Prostate gland (tissue), 2 donors: ENCODE measurements at regions not wholly inside any gene's neighbourhood (a gene's known extent, or its start where the extent isn't known, plus 50 kb on each side); places are given as distances from the start of the nearest gene placed in this dataset.

Experiments
- POLR2A ChIP-seq: fragments of 450-650 bp; IDR thresholded peaks from one replicate; pipeline ENCODE4 v1.6.1; 2016; ENCODE audit warnings: antibody characterized with exemption, mild to moderate bottlenecking
- POLR2AphosphoS5 ChIP-seq: sonication (generic); formaldehyde crosslinking; IDR thresholded peaks from one replicate; pipeline ENCODE4 v1.6.1; 2017; ENCODE audit warnings: antibody characterized with exemption
- TF ChIP-seq, protein P1 (sequence below), 4 experiments: fragments of 200-600 bp in 2 of 4; fragments of 450-650 bp in 2 of 4; sonication (generic) in 2 of 4; IDR thresholded peaks; 1 replicate in 3 of 4; 2 replicates in 1 of 4; pipeline ENCODE4 v1.5.1; 2016 to 2019; ENCODE audit warnings: antibody characterized with exemption in 4 of 4, mild to moderate bottlenecking in 2 of 4, moderate library complexity in 2 of 4

DNA sequence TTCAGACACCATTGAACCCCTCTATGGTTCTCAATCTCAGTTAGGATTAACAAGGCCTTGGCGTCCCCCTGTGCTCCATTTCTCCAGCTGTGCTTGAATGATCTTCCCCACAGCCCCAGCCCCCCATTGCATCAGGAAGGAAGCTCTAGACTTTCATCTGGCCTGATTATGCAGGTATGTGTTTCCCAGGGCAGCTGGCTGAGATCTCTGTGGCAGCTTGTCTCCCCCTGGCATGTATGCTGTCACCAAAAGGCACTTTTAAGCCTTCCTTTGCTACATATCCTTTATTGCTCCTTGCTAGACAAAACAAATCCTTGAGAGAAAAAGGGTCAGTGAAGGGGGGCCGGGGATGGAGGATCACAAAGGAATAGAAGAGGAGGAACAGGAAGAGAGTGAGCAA, 1056.0 kb upstream of the SLIT2 start:
- TF ChIP-seq, protein P1, sequence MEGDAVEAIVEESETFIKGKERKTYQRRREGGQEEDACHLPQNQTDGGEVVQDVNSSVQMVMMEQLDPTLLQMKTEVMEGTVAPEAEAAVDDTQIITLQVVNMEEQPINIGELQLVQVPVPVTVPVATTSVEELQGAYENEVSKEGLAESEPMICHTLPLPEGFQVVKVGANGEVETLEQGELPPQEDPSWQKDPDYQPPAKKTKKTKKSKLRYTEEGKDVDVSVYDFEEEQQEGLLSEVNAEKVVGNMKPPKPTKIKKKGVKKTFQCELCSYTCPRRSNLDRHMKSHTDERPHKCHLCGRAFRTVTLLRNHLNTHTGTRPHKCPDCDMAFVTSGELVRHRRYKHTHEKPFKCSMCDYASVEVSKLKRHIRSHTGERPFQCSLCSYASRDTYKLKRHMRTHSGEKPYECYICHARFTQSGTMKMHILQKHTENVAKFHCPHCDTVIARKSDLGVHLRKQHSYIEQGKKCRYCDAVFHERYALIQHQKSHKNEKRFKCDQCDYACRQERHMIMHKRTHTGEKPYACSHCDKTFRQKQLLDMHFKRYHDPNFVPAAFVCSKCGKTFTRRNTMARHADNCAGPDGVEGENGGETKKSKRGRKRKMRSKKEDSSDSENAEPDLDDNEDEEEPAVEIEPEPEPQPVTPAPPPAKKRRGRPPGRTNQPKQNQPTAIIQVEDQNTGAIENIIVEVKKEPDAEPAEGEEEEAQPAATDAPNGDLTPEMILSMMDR (IDR thresholded peaks at IDR 0.05) = no peak
- TF ChIP-seq POLR2AphosphoS5 = no peak
- TF ChIP-seq POLR2A = no peak
